ENCODE measurements at regions not wholly inside any gene's neighbourhood (a gene's known extent, or its start where the extent isn't known, plus 50 kb on each side); places are given as distances from the start of the nearest gene placed in this dataset.
"Not testable (repeated sequence)": the region's sequence is repeated elsewhere in the genome, so short reads cannot be mapped to it uniquely, and the experiment has no call there.

GRCh38 chr1:229018674-229019295 is 252.1 kb upstream of the RAB4A start:
- no peak for DNase-seq

- no peak for DNase-seq
Observed at GRCh38 chr1:229019663-229020271, 251.1 kb upstream of the RAB4A start.

GRCh38 chr1:229021034-229021433 is 249.9 kb upstream of the RAB4A start:
- DNase-seq: not testable (repeated sequence)

GRCh38 chr1:229022595-229023333 is 248.1 kb upstream of the RAB4A start:
- no peak for DNase-seq

- DNase-seq: no peak
Observed at GRCh38 chr1:229023651-229024300, 247.1 kb upstream of the RAB4A start.

- peak; percentile 84 for DNase-seq
Observed at GRCh38 chr1:229024528-229025130, 246.3 kb upstream of the RAB4A start.

GRCh38 chr1:229025576-229025975 is 245.3 kb upstream of the RAB4A start:
- no peak for DNase-seq

- DNase-seq: no peak
Observed at GRCh38 chr1:229027158-229027557, 243.8 kb upstream of the RAB4A start.

GRCh38 chr1:229027622-229028182 is 243.2 kb upstream of the RAB4A start:
- DNase-seq: no peak

GRCh38 chr1:229028544-229028943 is 242.4 kb upstream of the RAB4A start:
- no peak for DNase-seq

GRCh38 chr1:229028987-229029878 is 241.7 kb upstream of the RAB4A start:
- DNase-seq: no peak

- no peak for DNase-seq
Observed at GRCh38 chr1:229029879-229030235, 241.1 kb upstream of the RAB4A start.

GRCh38 chr1:229030630-229031029 is 240.3 kb upstream of the RAB4A start:
- DNase-seq: no peak

GRCh38 chr1:229031061-229031460 is 239.8 kb upstream of the RAB4A start:
- no peak for DNase-seq

GRCh38 chr1:229031481-229032341 is 239.2 kb upstream of the RAB4A start:
- no peak for DNase-seq

- DNase-seq: no peak
Observed at GRCh38 chr1:229032375-229032774, 238.5 kb upstream of the RAB4A start.

- DNase-seq: no peak
Observed at GRCh38 chr1:229033480-229033879, 237.4 kb upstream of the RAB4A start.

- no peak for DNase-seq
Observed at GRCh38 chr1:229034342-229034741, 236.6 kb upstream of the RAB4A start.

- peak; percentile 24 for DNase-seq
Observed at GRCh38 chr1:229035054-229035747, 235.7 kb upstream of the RAB4A start.

GRCh38 chr1:229035748-229036082 is 235.2 kb upstream of the RAB4A start:
- no peak for DNase-seq

Data from kidney glomerular epithelial cell (primary cell).